SU-DHL-6 (cell line): ENCODE measurements at regions not wholly inside any gene's neighbourhood (a gene's known extent, or its start where the extent isn't known, plus 50 kb on each side); places are given as distances from the start of the nearest gene placed in this dataset.

ENCODE experiments used
- H2AFZ ChIP-seq: fragments of 200-600 bp; sonication (generic); 2 replicates; pipeline ENCODE4 v1.6.1; 2014; ENCODE audit warnings: low read depth, mild to moderate bottlenecking, moderate library complexity, mixed read lengths, antibody characterized with exemption, low read length; ENCODE audit not compliant: severe bottlenecking
- H3F3A ChIP-seq: fragments of 200-600 bp; shearing (Covaris generic); 2 replicates; pipeline ENCODE4 v1.6.0; 2016; ENCODE audit warnings: antibody characterized with exemption, mild to moderate bottlenecking; ENCODE audit not compliant: insufficient read depth
- H3K27ac ChIP-seq: fragments of 200-600 bp; sonication (generic); 2 replicates; pipeline ENCODE4 v1.5.1; 2016; ENCODE audit warnings: low read depth, mild to moderate bottlenecking, low read length, moderate library complexity, mixed read lengths
- H3K27me3 ChIP-seq: fragments of 200-600 bp; sonication (generic), shearing (Covaris generic); 2 replicates; pipeline ENCODE4 v1.6.0; 2014; ENCODE audit warnings: mild to moderate bottlenecking, low read length
- H3K36me3 ChIP-seq: fragments of 200-600 bp; sonication (generic); 2 replicates; pipeline ENCODE4 v1.6.1; 2014; ENCODE audit warnings: mild to moderate bottlenecking, low read length, mixed read lengths
- H3K4me2 ChIP-seq: fragments of 300-600, 200-600 bp; shearing (Covaris generic), sonication (generic); 2 replicates; pipeline ENCODE4 v1.6.0; 2014; ENCODE audit warnings: low read length, low read depth, mild to moderate bottlenecking; ENCODE audit not compliant: poor library complexity, severe bottlenecking
- H3K4me3 ChIP-seq: fragments of 200-600 bp; sonication (generic); 2 replicates; pipeline ENCODE4 v1.5.1; 2014; ENCODE audit warnings: antibody characterized with exemption, low read length, mild to moderate bottlenecking, mixed read lengths; ENCODE audit not compliant: insufficient read depth, poor library complexity, severe bottlenecking
- H3K79me2 ChIP-seq: fragments of 200-600 bp; sonication (generic); 2 replicates; pipeline ENCODE4 v1.6.1; 2014; ENCODE audit warnings: mild to moderate bottlenecking, low read length, moderate library complexity; ENCODE audit not compliant: insufficient read depth
- H3K9ac ChIP-seq: fragments of 200-600 bp; sonication (generic); 2 replicates; pipeline ENCODE4 v1.7.0; 2014; ENCODE audit warnings: mild to moderate bottlenecking, low read length
- H3K9me2 ChIP-seq: fragments of 200-600 bp; sonication (generic); replicated peaks from 2 replicates; pipeline ENCODE4 v1.6.1; 2014; ENCODE audit warnings: low read length; ENCODE audit not compliant: insufficient read depth
- H3K9me3 ChIP-seq: fragments of 200-600 bp; sonication (generic); 2 replicates; pipeline ENCODE4 v1.6.1; 2014; ENCODE audit warnings: low read length, mixed read lengths; ENCODE audit not compliant: insufficient read depth
- H4K20me1 ChIP-seq: fragments of 200-600 bp; sonication (generic); 2 replicates; pipeline ENCODE4 v1.6.1; 2014; ENCODE audit warnings: low read depth, mild to moderate bottlenecking, antibody characterized with exemption, low read length, moderate library complexity, mixed read lengths
- EZH2phosphoT487 ChIP-seq: fragments of 200-600 bp; sonication (generic), shearing (Covaris generic); conservative IDR thresholded peaks from 2 replicates; pipeline ENCODE4 v1.6.1; 2018; ENCODE audit warnings: mild to moderate bottlenecking, antibody characterized with exemption, low read length, moderate library complexity, mixed read lengths
- TF ChIP-seq, protein P1 (sequence below): fragments of 200-600 bp; sonication (generic); IDR thresholded peaks from one replicate; pipeline ENCODE4 v1.5.1; 2017; ENCODE audit warnings: antibody characterized with exemption, mild to moderate bottlenecking, low read length, moderate library complexity; ENCODE audit not compliant: insufficient read depth, poor library complexity, severe bottlenecking

DNA sequence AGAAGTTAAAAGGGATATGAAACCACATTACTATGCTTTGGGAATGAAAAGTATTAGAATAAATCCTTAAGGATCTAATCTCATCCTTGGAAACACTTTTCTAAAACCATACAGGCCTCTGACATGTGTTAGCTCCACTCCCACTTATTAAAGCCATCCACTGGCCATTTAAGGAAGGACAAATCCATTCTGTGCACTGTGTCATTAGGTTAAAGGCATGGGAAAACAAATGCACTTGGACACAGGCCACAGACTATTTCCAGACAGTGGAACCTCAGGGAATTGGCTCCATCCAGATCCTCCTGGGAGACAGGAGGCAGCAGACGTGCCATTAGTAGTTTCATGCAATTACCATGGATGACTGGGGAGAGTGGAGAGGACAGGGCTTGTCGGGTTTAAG is 454.9 kb downstream of the ENC1 start:
- H4K20me1 ChIP-seq, result no peaks in the 10 kb centered on the region
- no peak overlapping the region for H3K4me2 ChIP-seq
- H3K79me2 ChIP-seq, result no peaks in the 10 kb centered on the region
- H3K27me3 ChIP-seq, result no peaks in the 10 kb centered on the region
- no peaks in the 10 kb centered on the region for H3F3A ChIP-seq
- no peak overlapping the region for H3K27ac ChIP-seq
- no peak overlapping the region for H3K4me3 ChIP-seq
- no peak for TF ChIP-seq EZH2phosphoT487
- TF ChIP-seq, protein P1, sequence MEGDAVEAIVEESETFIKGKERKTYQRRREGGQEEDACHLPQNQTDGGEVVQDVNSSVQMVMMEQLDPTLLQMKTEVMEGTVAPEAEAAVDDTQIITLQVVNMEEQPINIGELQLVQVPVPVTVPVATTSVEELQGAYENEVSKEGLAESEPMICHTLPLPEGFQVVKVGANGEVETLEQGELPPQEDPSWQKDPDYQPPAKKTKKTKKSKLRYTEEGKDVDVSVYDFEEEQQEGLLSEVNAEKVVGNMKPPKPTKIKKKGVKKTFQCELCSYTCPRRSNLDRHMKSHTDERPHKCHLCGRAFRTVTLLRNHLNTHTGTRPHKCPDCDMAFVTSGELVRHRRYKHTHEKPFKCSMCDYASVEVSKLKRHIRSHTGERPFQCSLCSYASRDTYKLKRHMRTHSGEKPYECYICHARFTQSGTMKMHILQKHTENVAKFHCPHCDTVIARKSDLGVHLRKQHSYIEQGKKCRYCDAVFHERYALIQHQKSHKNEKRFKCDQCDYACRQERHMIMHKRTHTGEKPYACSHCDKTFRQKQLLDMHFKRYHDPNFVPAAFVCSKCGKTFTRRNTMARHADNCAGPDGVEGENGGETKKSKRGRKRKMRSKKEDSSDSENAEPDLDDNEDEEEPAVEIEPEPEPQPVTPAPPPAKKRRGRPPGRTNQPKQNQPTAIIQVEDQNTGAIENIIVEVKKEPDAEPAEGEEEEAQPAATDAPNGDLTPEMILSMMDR, result no peak
- no peak overlapping the region for H3K9ac ChIP-seq
- H3K36me3 ChIP-seq, result no peaks in the 10 kb centered on the region
- H2AFZ ChIP-seq, result no peak overlapping the region
- no peaks in the 10 kb centered on the region for H3K9me3 ChIP-seq
- no peaks in the 10 kb centered on the region for H3K9me2 ChIP-seq

DNA sequence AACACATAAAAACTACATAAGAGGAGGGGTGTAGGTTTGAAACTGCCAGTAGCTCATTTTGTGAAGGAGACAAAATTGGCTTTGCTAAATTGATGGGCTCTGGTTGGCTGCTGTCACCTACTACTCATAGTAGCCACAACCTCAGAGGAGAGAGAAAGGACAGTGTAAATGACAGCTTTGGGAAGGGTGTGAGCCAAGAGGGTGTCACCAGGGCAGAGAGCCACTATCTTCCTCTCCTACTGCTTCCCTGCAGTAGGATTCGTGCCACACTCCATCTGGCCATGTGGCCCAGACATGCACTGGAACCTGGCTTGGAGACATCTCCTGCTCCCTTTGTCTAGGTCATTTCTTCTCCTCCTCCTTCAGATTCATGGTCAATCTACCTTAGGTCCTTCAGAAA is 455.9 kb downstream of the ENC1 start:
- Histone ChIP-seq H3K9ac (no peak overlapping the region), H3K79me2 (no peaks in the 10 kb centered on the region), H3K27me3 (no peaks in the 10 kb centered on the region), H3K27ac (no peak overlapping the region), H3K9me3 (no peaks in the 10 kb centered on the region), H3K36me3 (no peaks in the 10 kb centered on the region), H3K9me2 (no peaks in the 10 kb centered on the region), H3F3A (no peaks in the 10 kb centered on the region), H4K20me1 (no peaks in the 10 kb centered on the region), H2AFZ (no peak overlapping the region), H3K4me2 (no peak overlapping the region), H3K4me3 (no peak overlapping the region)
- TF ChIP-seq EZH2phosphoT487, result no peak
- TF ChIP-seq, protein P1, result no peak

DNA sequence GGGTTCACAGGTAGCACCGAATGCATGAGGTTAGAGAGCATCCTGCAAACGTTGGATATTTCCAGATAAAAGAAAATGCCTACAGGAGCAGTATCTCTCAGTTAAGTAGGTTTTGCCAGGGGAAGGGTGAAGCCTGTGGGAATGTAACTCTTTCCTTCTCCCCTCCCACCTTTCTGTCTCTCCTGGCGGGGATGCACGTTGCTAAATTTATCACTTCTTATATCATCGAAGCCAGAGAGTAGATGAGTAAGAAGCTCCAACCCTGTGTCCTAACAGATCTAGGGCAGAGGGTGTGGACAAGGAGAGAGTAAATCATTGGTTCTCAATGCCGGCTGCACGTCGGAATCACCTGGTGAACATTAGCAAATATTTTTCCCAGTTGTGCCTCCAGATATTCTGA is 457.5 kb downstream of the ENC1 start:
- H2AFZ ChIP-seq, result no peak overlapping the region
- TF ChIP-seq, protein P1, result no peak
- no peak for TF ChIP-seq EZH2phosphoT487
- H3F3A ChIP-seq, result no peaks in the 10 kb centered on the region
- no peaks in the 10 kb centered on the region for H3K9me2 ChIP-seq
- no peak overlapping the region for H3K9ac ChIP-seq
- H3K4me2 ChIP-seq, result no peak overlapping the region
- H3K4me3 ChIP-seq, result no peak overlapping the region
- no peaks in the 10 kb centered on the region for H3K79me2 ChIP-seq
- no peaks in the 10 kb centered on the region for H3K9me3 ChIP-seq
- no peaks in the 10 kb centered on the region for H4K20me1 ChIP-seq
- H3K27ac ChIP-seq, result no peak overlapping the region
- H3K36me3 ChIP-seq, result no peaks in the 10 kb centered on the region
- H3K27me3 ChIP-seq, result no peaks in the 10 kb centered on the region

DNA sequence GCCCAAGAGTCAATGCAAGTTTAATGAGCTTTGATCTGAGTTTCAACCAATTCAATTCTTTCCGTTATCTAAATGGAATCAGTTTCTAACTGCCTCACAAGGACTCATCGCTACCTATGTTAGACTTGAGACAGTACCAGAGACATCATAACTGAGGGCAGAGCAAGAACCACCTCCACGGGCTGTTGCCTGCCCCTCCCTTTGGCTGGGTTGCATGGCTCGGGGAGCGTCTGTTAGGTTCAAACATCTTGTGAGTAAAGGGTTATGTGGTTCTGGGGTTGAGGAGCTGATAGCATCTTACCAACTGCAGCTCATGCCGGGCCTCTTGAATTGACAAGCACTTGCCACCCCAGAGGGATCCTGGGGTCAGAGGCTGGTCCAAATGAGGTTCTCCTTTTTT is 457.9 kb downstream of the ENC1 start:
- Histone ChIP-seq H3K9me2 (no peaks in the 10 kb centered on the region), H2AFZ (no peak overlapping the region), H3K9me3 (no peaks in the 10 kb centered on the region), H3K4me3 (no peak overlapping the region), H4K20me1 (no peaks in the 10 kb centered on the region), H3K27ac (no peak overlapping the region), H3K79me2 (no peaks in the 10 kb centered on the region), H3K27me3 (no peaks in the 10 kb centered on the region), H3K4me2 (no peak overlapping the region), H3K9ac (no peak overlapping the region), H3F3A (no peaks in the 10 kb centered on the region), H3K36me3 (no peaks in the 10 kb centered on the region)
- TF ChIP-seq, protein P1, result no peak
- no peak for TF ChIP-seq EZH2phosphoT487
